B cell (primary cell): ENCODE measurements at regions not wholly inside any gene's neighbourhood (a gene's known extent, or its start where the extent isn't known, plus 50 kb on each side); places are given as distances from the start of the nearest gene placed in this dataset.

Experiments used
- ATAC-seq: fragments of 200-7000 bp; cut with Tn5 transposase; one replicate; pipeline ENCODE4 v1.10.0; 2021; ENCODE audit warnings: low read depth, mild to moderate bottlenecking, moderate number of reproducible peaks, moderate library complexity
- CTCF ChIA-PET: fragments of 350-600 bp; sonication (Branson Sonifier 250); formaldehyde crosslinking; loops from one replicate; lab custom pipeline; 2021; ENCODE audit warnings: antibody characterized with exemption, inconsistent platforms; lab: Charles Lee
- POLR2A ChIA-PET: fragments of 350-600 bp; sonication (Branson Sonifier 250); formaldehyde crosslinking; loops from one replicate; lab custom pipeline; 2021; ENCODE audit warnings: antibody characterized with exemption; lab: Charles Lee
- DNase-seq: peaks from one replicate; pipeline ENCODE4 v3.0.0; 2013
- H2AFZ ChIP-seq: 2 replicates; pipeline ENCODE4 v1.6.1; 2012; ENCODE audit warnings: mild to moderate bottlenecking, low read depth, low read length; ENCODE audit not compliant: insufficient read depth, poor library complexity, severe bottlenecking
- H3K27ac ChIP-seq, 2 donors: 1 replicate in 1 of 2; 2 replicates in 1 of 2; pipeline ENCODE4 v1.5.1; 2012 to 2013; ENCODE audit warnings: low read length in 2 of 2, mild to moderate bottlenecking in 2 of 2, moderate library complexity in 1 of 2
- H3K27me3 ChIP-seq, 4 experiments: fragments of 200-600 bp in 1 of 4; sonication (generic) in 1 of 4; replicated peaks in 1 of 4; 1 replicate in 2 of 4; 2 replicates in 2 of 4; pipeline versions ENCODE4 v1.6.1 to v1.7.0; 2013 to 2016; ENCODE audit warnings: low read length in 3 of 4, mild to moderate bottlenecking in 2 of 4, mixed read lengths in 1 of 4, moderate library complexity in 1 of 4; ENCODE audit not compliant: insufficient read depth in 4 of 4, control insufficient read depth in 3 of 4; ENCODE audit errors: control extremely low read depth in 1 of 4
- H3K36me3 ChIP-seq, 2 experiments: replicated peaks in 1 of 2; 1 replicate in 1 of 2; 2 replicates in 1 of 2; pipeline versions ENCODE4 v1.6.1 to v1.7.1; 2013; ENCODE audit warnings: low read length in 1 of 2; ENCODE audit not compliant: insufficient read depth in 2 of 2, control insufficient read depth in 1 of 2; ENCODE audit errors: control extremely low read depth in 1 of 2, extremely low read depth in 1 of 2
- H3K4me1 ChIP-seq, 2 donors: fragments of 200-600 bp in 1 of 2; sonication (generic) in 1 of 2; 1 replicate in 1 of 2; 2 replicates in 1 of 2; pipeline versions ENCODE4 v1.5.1 to v1.6.1; 2013 to 2017; ENCODE audit warnings: low read length in 2 of 2; ENCODE audit not compliant: control insufficient read depth in 2 of 2, insufficient read depth in 2 of 2
- H3K4me2 ChIP-seq: replicated peaks from 2 replicates; pipeline ENCODE3; 2012; ENCODE audit warnings: mild to moderate bottlenecking, low read depth, low read length; ENCODE audit not compliant: poor library complexity, severe bottlenecking
- H3K4me3 ChIP-seq, 5 experiments: fragments of 200-600 bp in 1 of 5; sonication (generic) in 1 of 5; 1 replicate in 3 of 5; 2 replicates in 2 of 5; pipeline versions ENCODE4 v1.5.1 to v1.7.0; 2011 to 2016; ENCODE audit warnings: low read length in 4 of 5, mild to moderate bottlenecking in 4 of 5, low read depth in 2 of 5, control low read depth in 1 of 5, moderate library complexity in 1 of 5; ENCODE audit not compliant: insufficient read depth in 1 of 5; ENCODE audit errors: control extremely low read depth in 1 of 5, extremely low read depth in 1 of 5
- H3K79me2 ChIP-seq: fragments of 200-600 bp; sonication (generic); one replicate; pipeline ENCODE4 v1.6.0; 2016; ENCODE audit warnings: low read length; ENCODE audit not compliant: control insufficient read depth, insufficient read depth
- H3K9ac ChIP-seq: fragments of 200-600 bp; sonication (generic); 2 replicates; pipeline ENCODE4 v1.6.1; 2017; ENCODE audit warnings: mild to moderate bottlenecking, low read length, moderate library complexity
- H3K9me3 ChIP-seq, 3 donors: one replicate each; pipeline versions ENCODE4 v1.6.1 to v1.7.1; 2013; ENCODE audit warnings: low read length in 2 of 3; ENCODE audit not compliant: control insufficient read depth in 2 of 3, insufficient read depth in 1 of 3; ENCODE audit errors: control extremely low read depth in 1 of 3
- H4K20me1 ChIP-seq: 2 replicates; pipeline ENCODE4 v1.6.0; 2012; ENCODE audit warnings: mild to moderate bottlenecking, low read length; ENCODE audit not compliant: insufficient read depth, control insufficient read depth, poor library complexity, severe bottlenecking
- H3K27ac Mint-ChIP-seq: one replicate; pipeline ENCODE4 v1.8.0; 2021; ENCODE audit warnings: mixed read lengths
- H3K27me3 Mint-ChIP-seq: one replicate; pipeline ENCODE4 v1.8.0; 2021; ENCODE audit warnings: mixed read lengths
- H3K4me1 Mint-ChIP-seq: one replicate; pipeline ENCODE4 v1.8.0; 2021; ENCODE audit warnings: mixed read lengths
- H3K4me3 Mint-ChIP-seq: one replicate; pipeline ENCODE4 v1.8.0; 2021; ENCODE audit warnings: mixed read lengths
- H3K9me3 Mint-ChIP-seq: one replicate; pipeline ENCODE4 v1.8.0; 2022; ENCODE audit warnings: mixed read lengths; ENCODE audit not compliant: insufficient read depth
- EZH2 ChIP-seq: IDR thresholded peaks from 2 replicates; pipeline ENCODE4 v1.6.1; 2012; ENCODE audit warnings: borderline replicate concordance, low read depth, mild to moderate bottlenecking, moderate library complexity, low read length; ENCODE audit not compliant: insufficient read depth, poor library complexity, severe bottlenecking
- WGBS: methylation state at CpG from one replicate; pipeline ENCODE4 v1.1.5; 2013; ENCODE audit warnings: missing lambda C conversion rate; ENCODE audit not compliant: insufficient coverage; 5-methylcytosine and 5-hydroxymethylcytosine counted together
- intact Hi-C: fragments of 100-400 bp; cut with micrococcal nuclease; formaldehyde crosslinking; loops from one replicate; pipeline ENCODE4 v1.10.0; 2022
- TF ChIP-seq, protein P1 (sequence below): fragments of 200-600 bp; IDR thresholded peaks from one replicate; pipeline ENCODE4 v1.8.0; 2022; ENCODE audit warnings: antibody characterized with exemption, mild to moderate bottlenecking

DNA sequence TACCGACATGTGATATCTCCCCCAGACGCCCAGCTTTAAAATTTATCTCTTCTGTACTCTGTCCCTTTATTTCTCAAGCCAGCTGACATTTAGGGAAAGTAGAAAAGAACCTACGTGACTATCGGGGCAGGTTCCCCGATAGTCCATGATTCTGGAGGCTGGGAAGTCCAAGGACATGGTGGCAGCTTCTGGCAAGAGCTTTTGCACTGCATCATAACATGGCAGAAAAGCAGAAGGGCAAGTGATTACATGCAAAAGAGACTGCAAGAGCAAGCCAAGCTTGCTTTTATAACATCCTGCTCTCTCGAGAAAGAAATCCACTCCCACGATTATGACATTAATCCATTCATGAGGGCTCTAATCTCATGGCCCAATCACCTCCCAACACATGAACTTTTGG is 113.2 kb downstream of the CD164 start:
- no peaks in the 10 kb centered on the region for H3K4me1 ChIP-seq
- Mint-ChIP-seq H3K9me3 (peaks cover 11% of the 10 kb centered on the region), H3K4me3 (no peak overlapping the region), H3K27me3 (no peaks in the 10 kb centered on the region), H3K4me1 (no peaks in the 10 kb centered on the region), H3K27ac (no peak overlapping the region)
- no peak for ATAC-seq
- WGBS = 100% methylated on average over 5 of the region's 7 CpGs
- intact Hi-C loops = no loop called here
- ChIA-PET POLR2A (no interaction called here), CTCF (no interaction called here)
- TF ChIP-seq, protein P1, sequence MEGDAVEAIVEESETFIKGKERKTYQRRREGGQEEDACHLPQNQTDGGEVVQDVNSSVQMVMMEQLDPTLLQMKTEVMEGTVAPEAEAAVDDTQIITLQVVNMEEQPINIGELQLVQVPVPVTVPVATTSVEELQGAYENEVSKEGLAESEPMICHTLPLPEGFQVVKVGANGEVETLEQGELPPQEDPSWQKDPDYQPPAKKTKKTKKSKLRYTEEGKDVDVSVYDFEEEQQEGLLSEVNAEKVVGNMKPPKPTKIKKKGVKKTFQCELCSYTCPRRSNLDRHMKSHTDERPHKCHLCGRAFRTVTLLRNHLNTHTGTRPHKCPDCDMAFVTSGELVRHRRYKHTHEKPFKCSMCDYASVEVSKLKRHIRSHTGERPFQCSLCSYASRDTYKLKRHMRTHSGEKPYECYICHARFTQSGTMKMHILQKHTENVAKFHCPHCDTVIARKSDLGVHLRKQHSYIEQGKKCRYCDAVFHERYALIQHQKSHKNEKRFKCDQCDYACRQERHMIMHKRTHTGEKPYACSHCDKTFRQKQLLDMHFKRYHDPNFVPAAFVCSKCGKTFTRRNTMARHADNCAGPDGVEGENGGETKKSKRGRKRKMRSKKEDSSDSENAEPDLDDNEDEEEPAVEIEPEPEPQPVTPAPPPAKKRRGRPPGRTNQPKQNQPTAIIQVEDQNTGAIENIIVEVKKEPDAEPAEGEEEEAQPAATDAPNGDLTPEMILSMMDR = no peak
- no peak for TF ChIP-seq EZH2
- H3K4me2 ChIP-seq = no peak overlapping the region
- peaks cover 2 to 13% (median 9%) of the 10 kb centered on the region in 3 donors for H3K9me3 ChIP-seq
- no peaks in the 10 kb centered on the region for H4K20me1 ChIP-seq
- no peak for DNase-seq
- no peak overlapping the region for H3K27ac ChIP-seq
- no peak overlapping the region for H3K9ac ChIP-seq
- H3K79me2 ChIP-seq = no peaks in the 10 kb centered on the region
- H3K27me3 ChIP-seq = no peaks in the 10 kb centered on the region
- no peaks in the 10 kb centered on the region for H3K36me3 ChIP-seq
- no peak overlapping the region for H3K4me3 ChIP-seq
- no peak overlapping the region for H2AFZ ChIP-seq

DNA sequence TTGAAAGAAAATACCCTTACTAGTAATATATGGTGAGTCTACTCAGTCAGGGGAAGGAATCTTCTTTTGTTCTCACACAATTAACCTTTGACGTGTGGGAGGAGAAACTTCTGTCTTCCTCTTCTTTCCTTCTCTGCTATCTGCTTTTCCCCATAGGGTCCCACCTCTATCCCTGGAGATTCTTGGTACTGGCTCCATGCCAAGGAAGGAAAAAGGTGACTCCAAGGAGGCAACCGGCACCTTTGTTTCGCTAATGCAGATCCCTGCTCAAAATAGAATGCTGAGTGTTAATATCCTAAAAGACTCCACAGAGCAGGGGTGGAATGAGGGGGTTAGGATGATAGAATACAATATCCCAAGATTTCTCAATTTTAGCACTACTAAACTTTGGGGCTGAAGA is 116.7 kb downstream of the CD164 start:
- no peak overlapping the region for H3K4me3 ChIP-seq
- H3K4me3 Mint-ChIP-seq = no peak overlapping the region
- no peaks in the 10 kb centered on the region for H4K20me1 ChIP-seq
- ATAC-seq = no peak
- no CpG with 5 or more reads among the region's 3 CpGs for WGBS
- DNase-seq = no peak
- H3K9me3 ChIP-seq = peaks cover 2 to 10% (median 9%) of the 10 kb centered on the region in 3 donors
- no peak overlapping the region for H3K9ac ChIP-seq
- no peak overlapping the region for H3K27ac Mint-ChIP-seq
- POLR2A ChIA-PET = no interaction called here
- intact Hi-C loops = no loop called here
- H3K4me2 ChIP-seq = no peak overlapping the region
- no peaks in the 10 kb centered on the region for H3K27me3 ChIP-seq
- no peak for TF ChIP-seq EZH2
- TF ChIP-seq, protein P1 = no peak
- CTCF ChIA-PET = no interaction called here
- no peak overlapping the region for H3K27ac ChIP-seq
- H3K79me2 ChIP-seq = no peaks in the 10 kb centered on the region
- H2AFZ ChIP-seq = no peak overlapping the region
- no peaks in the 10 kb centered on the region for H3K36me3 ChIP-seq
- no peaks in the 10 kb centered on the region for H3K27me3 Mint-ChIP-seq
- H3K4me1 ChIP-seq = no peaks in the 10 kb centered on the region
- H3K9me3 Mint-ChIP-seq = peaks cover 9% of the 10 kb centered on the region
- no peaks in the 10 kb centered on the region for H3K4me1 Mint-ChIP-seq
